ENCODE measurements at regions not wholly inside any gene's neighbourhood (a gene's known extent, or its start where the extent isn't known, plus 50 kb on each side); places are given as distances from the start of the nearest gene placed in this dataset.

DNA sequence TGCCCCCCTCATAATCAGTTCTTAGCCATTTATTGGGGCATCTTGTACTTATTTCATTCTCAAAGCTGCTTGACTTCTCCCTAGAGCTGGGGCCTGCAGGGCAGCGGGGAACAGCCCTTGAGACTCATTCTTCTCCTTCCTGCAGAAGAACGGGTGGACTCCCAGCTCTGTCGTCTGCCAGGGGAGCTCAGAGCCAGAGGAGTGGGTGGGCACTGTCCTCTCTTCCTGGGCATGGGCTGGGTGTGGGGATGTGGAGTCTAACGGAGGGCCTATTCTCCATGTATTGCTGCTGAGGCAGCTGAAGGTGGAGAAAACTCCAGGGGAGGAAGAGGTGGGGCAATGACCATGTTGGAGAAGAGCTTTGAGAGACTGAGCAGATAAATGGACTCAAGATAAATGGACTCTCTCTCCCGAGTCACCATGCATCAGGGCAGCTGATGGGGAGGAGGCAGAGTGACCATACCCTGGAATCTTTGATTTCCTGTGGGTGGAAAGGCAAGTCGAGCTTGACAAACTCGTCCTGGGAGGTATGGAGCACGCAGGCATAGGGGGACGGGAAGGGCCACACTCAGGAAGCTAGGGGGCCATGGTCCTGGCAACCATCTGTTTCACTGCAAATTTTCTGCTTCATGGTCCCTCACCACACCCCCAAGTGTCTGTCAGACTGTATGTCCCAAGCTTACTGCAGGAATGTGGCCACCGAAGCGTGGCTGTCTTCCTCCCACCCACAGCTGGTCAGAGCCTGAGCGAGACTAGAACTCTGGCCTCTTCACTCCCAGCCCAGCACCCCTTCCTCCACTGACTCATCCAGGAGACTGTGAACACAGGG, 56.9 kb upstream of the ATP2B4 start:
- BruUV-seq (replicated peaks): no TSS peak
- Histone ChIP-seq H3K9ac (replicated peaks; ENCODE audit: extremely low read depth, insufficient read depth, low read length) (no peak overlapping the region), H3K27me3 (ENCODE audit: control insufficient read depth in 2 of 2, insufficient read depth in 2 of 2, low read length in 2 of 2) (peaks cover 0 to 6% of the 10 kb centered on the region in 2 experiments), H3K4me3 (replicated peaks in 1 of 3; ENCODE audit: insufficient read depth in 1 of 3, low read depth in 1 of 3, low read length in 3 of 3) (no peak overlapping the region), H4K20me1 (replicated peaks; ENCODE audit: control insufficient read depth, extremely low read depth, insufficient read depth, low read length) (no peaks in the 10 kb centered on the region), H3K9me3 (replicated peaks; ENCODE audit: control insufficient read depth, insufficient read depth, low read length) (no peaks in the 10 kb centered on the region), H3K27ac (ENCODE audit: insufficient read depth, low read depth, low read length) (no peak overlapping the region), H3K4me1 (ENCODE audit: control insufficient read depth, extremely low read depth, insufficient read depth, low read length) (no peaks in the 10 kb centered on the region), H2AFZ (ENCODE audit: low read depth, low read length) (no peak overlapping the region), H3K36me3 (ENCODE audit: control insufficient read depth in 2 of 2, extremely low read depth in 1 of 2, insufficient read depth in 2 of 2, low read length in 2 of 2) (no peaks in the 10 kb centered on the region), H3K4me2 (ENCODE audit: insufficient read depth, low read length) (no peak overlapping the region), H3K79me2 (ENCODE audit: control insufficient read depth, insufficient read depth, low read length) (no peaks in the 10 kb centered on the region), H3K9me1 (replicated peaks; ENCODE audit: control insufficient read depth, extremely low read depth, insufficient read depth, low read length) (no peaks in the 10 kb centered on the region)
- TF ChIP-seq FOS (IDR thresholded peaks at IDR 0.05; ENCODE audit: borderline replicate concordance, insufficient read depth, low read length) (no peak), MYC (IDR thresholded peaks at IDR 0.05; ENCODE audit: low read depth, low read length) (no peak), POLR2AphosphoS5 (IDR thresholded peaks at IDR 0.05; ENCODE audit: insufficient read depth, low read depth, low read length) (no peak), POLR2A (IDR thresholded peaks at IDR 0.05; ENCODE audit: low read depth, low read length) (no peak), GATA2 (IDR thresholded peaks at IDR 0.05; ENCODE audit: insufficient read depth, insufficient read length, low read depth, low read length) (no peak), JUN (IDR thresholded peaks at IDR 0.05; ENCODE audit: borderline replicate concordance, insufficient read depth, insufficient read length, low read depth) (no peak), EZH2 (IDR thresholded peaks at IDR 0.05; ENCODE audit: borderline replicate concordance, low read depth, low read length, severe bottlenecking) (no peak)
- TF ChIP-seq, protein P1, sequence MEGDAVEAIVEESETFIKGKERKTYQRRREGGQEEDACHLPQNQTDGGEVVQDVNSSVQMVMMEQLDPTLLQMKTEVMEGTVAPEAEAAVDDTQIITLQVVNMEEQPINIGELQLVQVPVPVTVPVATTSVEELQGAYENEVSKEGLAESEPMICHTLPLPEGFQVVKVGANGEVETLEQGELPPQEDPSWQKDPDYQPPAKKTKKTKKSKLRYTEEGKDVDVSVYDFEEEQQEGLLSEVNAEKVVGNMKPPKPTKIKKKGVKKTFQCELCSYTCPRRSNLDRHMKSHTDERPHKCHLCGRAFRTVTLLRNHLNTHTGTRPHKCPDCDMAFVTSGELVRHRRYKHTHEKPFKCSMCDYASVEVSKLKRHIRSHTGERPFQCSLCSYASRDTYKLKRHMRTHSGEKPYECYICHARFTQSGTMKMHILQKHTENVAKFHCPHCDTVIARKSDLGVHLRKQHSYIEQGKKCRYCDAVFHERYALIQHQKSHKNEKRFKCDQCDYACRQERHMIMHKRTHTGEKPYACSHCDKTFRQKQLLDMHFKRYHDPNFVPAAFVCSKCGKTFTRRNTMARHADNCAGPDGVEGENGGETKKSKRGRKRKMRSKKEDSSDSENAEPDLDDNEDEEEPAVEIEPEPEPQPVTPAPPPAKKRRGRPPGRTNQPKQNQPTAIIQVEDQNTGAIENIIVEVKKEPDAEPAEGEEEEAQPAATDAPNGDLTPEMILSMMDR (IDR thresholded peaks at IDR 0.05; ENCODE audit: extremely low read depth in 1 of 2, insufficient read depth in 1 of 2, low read depth in 1 of 2, low read length in 2 of 2): no peak
- TF ChIP-seq, protein P2, sequence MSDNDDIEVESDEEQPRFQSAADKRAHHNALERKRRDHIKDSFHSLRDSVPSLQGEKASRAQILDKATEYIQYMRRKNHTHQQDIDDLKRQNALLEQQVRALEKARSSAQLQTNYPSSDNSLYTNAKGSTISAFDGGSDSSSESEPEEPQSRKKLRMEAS (IDR thresholded peaks at IDR 0.05; ENCODE audit: insufficient read depth, insufficient read length): no peak
- POLR2A ChIA-PET: no interaction called here
- intact Hi-C loops (cut with micrococcal nuclease): no loop called here
- no peak for FAIRE-seq
- dilution Hi-C loops (cut with MboI; ENCODE audit: extremely low pct_ligation_motif_present, low sequenced_read_pairs): no loop called here
- CTCF ChIA-PET: no interaction called here
- DNase-seq (ENCODE audit: low read depth, low spot score): no peak
